ENCODE measurements at regions not wholly inside any gene's neighbourhood (a gene's known extent, or its start where the extent isn't known, plus 50 kb on each side); places are given as distances from the start of the nearest gene placed in this dataset.

DNA sequence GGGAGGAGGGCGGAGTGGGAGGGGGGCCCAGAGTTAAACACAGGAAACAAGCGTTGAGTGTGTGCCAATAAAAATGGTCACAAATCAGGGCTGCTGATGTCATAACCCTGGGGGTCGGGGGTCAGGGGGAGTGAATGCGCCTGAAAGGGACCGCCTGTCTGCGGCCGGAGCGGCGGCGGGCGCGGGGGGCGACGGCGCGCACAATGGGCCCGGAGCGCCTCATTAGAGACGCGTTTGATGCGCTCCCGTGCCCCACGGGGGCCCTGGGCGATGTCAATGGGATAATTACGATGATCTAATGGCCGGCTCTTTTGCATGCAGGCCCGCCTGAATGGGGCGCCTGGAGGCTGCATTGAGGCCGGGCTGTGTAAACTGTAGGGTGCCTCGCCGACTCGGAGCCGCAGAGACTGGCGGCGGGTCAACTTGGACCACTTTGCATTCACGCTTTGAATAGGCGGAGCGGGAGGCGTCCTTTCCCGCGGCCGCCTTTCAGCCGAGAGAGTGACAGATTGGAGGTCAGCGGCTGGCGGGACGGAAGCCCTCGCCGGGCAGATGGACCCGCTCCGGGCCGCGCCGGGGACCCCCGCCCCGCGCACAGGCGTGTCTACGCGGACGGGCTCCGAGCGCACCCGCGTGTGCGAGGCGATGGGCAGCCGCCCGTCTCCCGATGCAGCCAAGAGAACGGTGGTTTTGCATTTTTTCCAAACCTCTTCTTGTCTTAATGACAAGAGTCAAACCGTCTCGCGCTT is 296.1 kb downstream of the TFAP2C start:
- Histone ChIP-seq H3K27ac (no peak overlapping the region), H3K27me3 (peaks cover 94% of the 10 kb centered on the region), H3K4me1 (ENCODE audit: control insufficient read depth in 1 of 2, insufficient read depth in 1 of 2, low read depth in 1 of 2, low read length in 1 of 2) (no peaks in the 10 kb centered on the region), H3K4me3 (ENCODE audit: low read depth in 1 of 2, low read length in 1 of 2) (no peak overlapping the region), H3K9me3 (no peaks in the 10 kb centered on the region), H3K36me3 (no peaks in the 10 kb centered on the region)
- TF ChIP-seq, protein P1, sequence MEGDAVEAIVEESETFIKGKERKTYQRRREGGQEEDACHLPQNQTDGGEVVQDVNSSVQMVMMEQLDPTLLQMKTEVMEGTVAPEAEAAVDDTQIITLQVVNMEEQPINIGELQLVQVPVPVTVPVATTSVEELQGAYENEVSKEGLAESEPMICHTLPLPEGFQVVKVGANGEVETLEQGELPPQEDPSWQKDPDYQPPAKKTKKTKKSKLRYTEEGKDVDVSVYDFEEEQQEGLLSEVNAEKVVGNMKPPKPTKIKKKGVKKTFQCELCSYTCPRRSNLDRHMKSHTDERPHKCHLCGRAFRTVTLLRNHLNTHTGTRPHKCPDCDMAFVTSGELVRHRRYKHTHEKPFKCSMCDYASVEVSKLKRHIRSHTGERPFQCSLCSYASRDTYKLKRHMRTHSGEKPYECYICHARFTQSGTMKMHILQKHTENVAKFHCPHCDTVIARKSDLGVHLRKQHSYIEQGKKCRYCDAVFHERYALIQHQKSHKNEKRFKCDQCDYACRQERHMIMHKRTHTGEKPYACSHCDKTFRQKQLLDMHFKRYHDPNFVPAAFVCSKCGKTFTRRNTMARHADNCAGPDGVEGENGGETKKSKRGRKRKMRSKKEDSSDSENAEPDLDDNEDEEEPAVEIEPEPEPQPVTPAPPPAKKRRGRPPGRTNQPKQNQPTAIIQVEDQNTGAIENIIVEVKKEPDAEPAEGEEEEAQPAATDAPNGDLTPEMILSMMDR (IDR thresholded peaks at IDR 0.05) = no peak

DNA sequence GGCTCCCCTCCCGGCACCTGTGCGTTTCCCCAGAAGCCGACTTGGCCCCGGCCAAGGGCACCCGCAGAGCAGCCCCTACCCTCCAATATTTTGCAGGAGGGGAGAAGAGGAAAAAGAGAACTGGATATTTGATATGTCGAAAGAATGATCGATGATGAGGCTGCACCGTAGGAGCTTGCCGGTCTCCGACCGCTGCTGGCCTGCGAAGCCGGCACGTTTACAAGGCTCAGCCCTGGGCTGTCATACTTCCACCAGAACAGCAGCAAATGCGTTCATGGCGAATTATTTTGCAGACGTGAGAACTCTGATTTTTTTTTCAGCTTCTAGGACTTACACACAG is 296.7 kb downstream of the TFAP2C start:
- H3K27me3 ChIP-seq = peaks cover 100% of the 10 kb centered on the region
- H3K4me3 ChIP-seq (ENCODE audit: low read depth in 1 of 2, low read length in 1 of 2) = no peak overlapping the region
- H3K27ac ChIP-seq = no peak overlapping the region

DNA sequence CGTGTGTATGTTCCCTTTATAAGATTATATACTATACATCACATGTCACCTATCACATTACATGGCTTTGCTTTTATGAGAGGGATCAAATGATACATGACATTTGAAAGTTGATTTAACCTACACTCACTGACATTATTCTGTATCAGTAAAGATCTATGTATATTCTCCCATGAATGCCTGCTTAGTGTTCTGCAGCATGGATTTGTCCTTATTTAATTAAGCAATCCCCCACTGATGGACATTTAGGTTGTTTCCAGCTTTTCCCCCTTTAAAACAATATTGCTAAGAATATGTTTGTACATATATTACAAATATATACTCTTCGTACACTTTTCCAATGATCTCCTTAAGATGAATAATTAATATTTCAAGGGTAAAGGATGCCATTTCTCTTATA is 297.4 kb downstream of the TFAP2C start:
- no peaks in the 10 kb centered on the region for H3K9me3 ChIP-seq
- no peaks in the 10 kb centered on the region for H3K36me3 ChIP-seq
- no peak overlapping the region for H3K4me3 ChIP-seq (ENCODE audit: low read depth in 1 of 2, low read length in 1 of 2)
- H3K27ac ChIP-seq = no peak overlapping the region
- peaks cover 100% of the 10 kb centered on the region for H3K27me3 ChIP-seq
- H3K4me1 ChIP-seq (ENCODE audit: control insufficient read depth in 1 of 2, insufficient read depth in 1 of 2, low read depth in 1 of 2, low read length in 1 of 2) = no peaks in the 10 kb centered on the region
- TF ChIP-seq, protein P1 (IDR thresholded peaks at IDR 0.05) = no peak

More for the DNA sequence above, 296.7 kb downstream of the TFAP2C start:
- Histone ChIP-seq H3K4me1 (ENCODE audit: control insufficient read depth in 1 of 2, insufficient read depth in 1 of 2, low read depth in 1 of 2, low read length in 1 of 2) (no peaks in the 10 kb centered on the region), H3K36me3 (no peaks in the 10 kb centered on the region), H3K9me3 (no peaks in the 10 kb centered on the region)
- TF ChIP-seq, protein P1 (IDR thresholded peaks at IDR 0.05) = no peak

DNA sequence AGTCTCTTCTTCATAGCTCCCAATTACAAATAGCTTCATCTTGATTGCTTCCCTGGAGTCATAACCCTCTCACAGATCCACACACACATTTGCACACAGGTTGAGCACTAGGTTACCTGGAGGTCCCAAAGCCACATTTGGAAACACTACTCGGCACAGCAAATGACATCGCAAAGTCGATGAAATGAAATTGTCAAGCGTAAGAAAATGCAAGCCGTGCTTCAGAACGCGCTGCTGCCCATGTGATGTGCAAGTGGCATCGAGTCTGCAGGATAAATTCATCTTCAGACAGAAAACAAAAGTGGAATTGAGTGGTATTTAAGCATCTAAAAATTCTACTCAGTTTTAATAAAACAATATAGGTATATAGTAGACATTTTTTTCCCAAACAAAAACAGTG is 298.0 kb downstream of the TFAP2C start:
- Histone ChIP-seq H3K27ac (no peak overlapping the region), H3K9me3 (no peaks in the 10 kb centered on the region), H3K4me1 (ENCODE audit: control insufficient read depth in 1 of 2, insufficient read depth in 1 of 2, low read depth in 1 of 2, low read length in 1 of 2) (no peaks in the 10 kb centered on the region), H3K27me3 (peaks cover 94% of the 10 kb centered on the region), H3K4me3 (ENCODE audit: low read depth in 1 of 2, low read length in 1 of 2) (no peak overlapping the region), H3K36me3 (no peaks in the 10 kb centered on the region)
- TF ChIP-seq, protein P1 (IDR thresholded peaks at IDR 0.05) = no peak

DNA sequence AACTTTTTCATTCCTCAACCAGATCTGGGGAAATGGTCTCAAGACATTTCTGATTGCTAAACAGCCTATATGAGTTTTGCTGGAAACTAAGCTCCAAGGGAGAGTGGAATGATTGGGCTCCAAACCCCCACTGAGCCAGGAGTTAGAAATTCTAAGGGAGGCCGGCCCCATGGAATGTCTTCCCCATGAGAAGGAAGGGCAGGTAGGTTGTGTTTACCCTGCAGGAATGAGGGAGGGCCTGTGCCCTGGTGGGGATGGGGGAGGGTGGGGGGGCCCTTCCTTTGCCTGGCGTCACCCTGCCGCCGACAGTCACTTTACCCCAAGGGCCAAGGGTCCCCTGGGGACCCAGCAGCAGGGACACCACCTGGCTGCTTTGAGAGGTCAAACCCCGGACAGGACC is 298.9 kb downstream of the TFAP2C start:
- TF ChIP-seq, protein P1 (IDR thresholded peaks at IDR 0.05) = no peak
- Histone ChIP-seq H3K4me3 (ENCODE audit: low read depth in 1 of 2, low read length in 1 of 2) (no peak overlapping the region), H3K36me3 (no peaks in the 10 kb centered on the region), H3K27me3 (peaks cover 85% of the 10 kb centered on the region), H3K4me1 (ENCODE audit: control insufficient read depth in 1 of 2, insufficient read depth in 1 of 2, low read depth in 1 of 2, low read length in 1 of 2) (no peaks in the 10 kb centered on the region), H3K9me3 (no peaks in the 10 kb centered on the region), H3K27ac (no peak overlapping the region)
